ENCODE measurements at regions not wholly inside any gene's neighbourhood (a gene's known extent, or its start where the extent isn't known, plus 50 kb on each side); places are given as distances from the start of the nearest gene placed in this dataset.

- H3K4me1 ChIP-seq (ENCODE audit: control insufficient read depth in 2 of 3, insufficient read depth in 2 of 3, low read depth in 1 of 3, low read length in 3 of 3): peaks cover 6 to 17% (median 8%) of the 10 kb centered on the region in 3 donors
- FAIRE-seq: no peak
Observed at GRCh38 chr9:109914280-109915027, 134.5 kb downstream of the PALM2AKAP2 start.

GRCh38 chr9:109916316-109916715 lies 136.3 kb downstream of the PALM2AKAP2 start:
- no peak overlapping the region for H3K27ac ChIP-seq (ENCODE audit: low read depth in 2 of 2, low read length in 2 of 2)
- H3K9me3 ChIP-seq (ENCODE audit: control insufficient read depth in 2 of 3, insufficient read depth in 1 of 3, low read length in 3 of 3): no peaks in the 10 kb centered on the region
- DNase-seq (no peak), FAIRE-seq (no peak)
- H3K36me3 ChIP-seq (ENCODE audit: control insufficient read depth in 2 of 3, insufficient read depth in 3 of 3, low read length in 3 of 3): no peaks in the 10 kb centered on the region
- intact Hi-C loops (cut with DNase I): no loop called here
- no peaks in the 10 kb centered on the region for H3K27me3 ChIP-seq (ENCODE audit: control insufficient read depth, insufficient read depth, low read length)
- no peak for TF ChIP-seq CTCF (IDR thresholded peaks at IDR 0.05; ENCODE audit: borderline replicate concordance, extremely low read depth, insufficient read depth)
- H3K4me3 ChIP-seq (ENCODE audit: low read length in 3 of 3): no peak overlapping the region
- no peak overlapping the region for H3K9ac ChIP-seq (ENCODE audit: low read length in 3 of 3)
- H3K4me1 ChIP-seq (ENCODE audit: control insufficient read depth in 2 of 3, insufficient read depth in 2 of 3, low read depth in 1 of 3, low read length in 3 of 3): peaks cover 6 to 14% (median 8%) of the 10 kb centered on the region in 3 donors

More at GRCh38 chr9:109914280-109915027, 134.5 kb downstream of the PALM2AKAP2 start:
- Histone ChIP-seq H3K36me3 (ENCODE audit: control insufficient read depth in 2 of 3, insufficient read depth in 3 of 3, low read length in 3 of 3) (no peaks in the 10 kb centered on the region), H3K4me3 (ENCODE audit: low read length in 3 of 3) (no peak overlapping the region), H3K9me3 (ENCODE audit: control insufficient read depth in 2 of 3, insufficient read depth in 1 of 3, low read length in 3 of 3) (no peaks in the 10 kb centered on the region), H3K27ac (ENCODE audit: low read depth in 2 of 2, low read length in 2 of 2) (no peak overlapping the region), H3K9ac (ENCODE audit: low read length in 3 of 3) (no peak overlapping the region), H3K27me3 (ENCODE audit: control insufficient read depth, insufficient read depth, low read length) (no peaks in the 10 kb centered on the region)
- no peak for DNase-seq
- no peak for TF ChIP-seq CTCF (IDR thresholded peaks at IDR 0.05; ENCODE audit: borderline replicate concordance, extremely low read depth, insufficient read depth)
- intact Hi-C loops (cut with DNase I): no loop called here

DNA sequence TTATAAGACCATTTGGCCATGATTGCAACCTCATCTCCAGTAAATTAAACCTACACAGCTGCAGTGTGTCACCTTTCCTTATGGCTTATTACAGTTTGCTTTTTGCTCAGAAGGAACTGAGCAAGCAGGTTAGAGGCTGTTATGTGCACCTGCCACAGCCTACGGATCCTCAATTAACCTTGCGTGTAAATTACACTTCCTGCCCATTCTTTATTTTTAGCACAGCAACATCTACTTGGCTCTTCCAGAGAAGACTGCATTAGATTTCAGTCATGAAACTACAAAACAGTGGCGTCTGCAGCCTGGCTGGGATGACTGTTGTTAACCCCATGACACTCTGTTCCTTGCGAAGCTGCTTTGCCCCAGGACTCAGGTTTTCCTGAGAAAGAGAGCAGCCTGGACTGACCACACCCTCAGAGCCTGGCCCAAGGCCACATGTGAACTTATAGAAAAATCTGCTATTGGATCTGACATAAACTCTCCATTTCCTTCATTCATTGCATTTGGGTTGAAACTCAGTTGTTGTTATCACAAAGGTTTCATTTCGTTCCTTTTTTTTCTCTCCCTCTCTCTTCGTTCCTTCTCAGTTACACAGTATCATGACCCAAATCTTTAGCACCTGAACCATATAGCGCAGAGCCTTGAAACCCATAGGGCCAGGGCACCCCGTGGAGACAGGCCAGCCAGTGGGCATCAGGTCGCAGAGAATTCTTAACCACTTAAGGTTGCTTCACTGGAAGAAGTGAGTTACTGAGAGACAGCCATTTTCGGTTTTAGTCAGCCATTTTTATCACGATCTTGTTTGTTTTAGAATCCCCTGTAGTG lies 138.6 kb downstream of the PALM2AKAP2 start:
- H3K4me3 ChIP-seq (ENCODE audit: low read length in 3 of 3): no peak overlapping the region
- H3K36me3 ChIP-seq (ENCODE audit: control insufficient read depth in 2 of 3, insufficient read depth in 3 of 3, low read length in 3 of 3): no peaks in the 10 kb centered on the region
- no peaks in the 10 kb centered on the region for H3K27me3 ChIP-seq (ENCODE audit: control insufficient read depth, insufficient read depth, low read length)
- H3K4me1 ChIP-seq (ENCODE audit: control insufficient read depth in 2 of 3, insufficient read depth in 2 of 3, low read depth in 1 of 3, low read length in 3 of 3): peaks cover 5 to 10% (median 8%) of the 10 kb centered on the region in 3 donors
- no peak for FAIRE-seq
- H3K9me3 ChIP-seq (ENCODE audit: control insufficient read depth in 2 of 3, insufficient read depth in 1 of 3, low read length in 3 of 3): no peaks in the 10 kb centered on the region
- intact Hi-C loops (cut with DNase I): no loop called here
- H3K9ac ChIP-seq (ENCODE audit: low read length in 3 of 3): no peak overlapping the region
- no peak for TF ChIP-seq CTCF (IDR thresholded peaks at IDR 0.05; ENCODE audit: borderline replicate concordance, extremely low read depth, insufficient read depth)
- peak in 3 of 5 donors; percentile 78 to 93 (median 88) for DNase-seq
- no peak overlapping the region for H3K27ac ChIP-seq (ENCODE audit: low read depth in 2 of 2, low read length in 2 of 2)

Measured in kidney (tissue), 13 donors.